ENCODE measurements at regions not wholly inside any gene's neighbourhood (a gene's known extent, or its start where the extent isn't known, plus 50 kb on each side); places are given as distances from the start of the nearest gene placed in this dataset.

GRCh38 chr5:17365811-17366138 lies 132.3 kb upstream of the TAF11L2 start:
- POLR2A ChIA-PET (ENCODE audit: low non-redundant PET), result no interaction called here
- no TSS peak for BruUV-seq (replicated peaks)
- no peaks in the 10 kb centered on the region for H3K9me3 ChIP-seq (ENCODE audit: low read depth, low read length, poor library complexity, severe bottlenecking)
- intact Hi-C loops (cut with micrococcal nuclease; ENCODE audit: unreplicated experiment), result no loop called here
- TF ChIP-seq EZH2 (IDR thresholded peaks at IDR 0.05; ENCODE audit: borderline replicate concordance, low read depth, low read length, poor library complexity, severe bottlenecking), result no peak
- TF ChIP-seq, protein P1, sequence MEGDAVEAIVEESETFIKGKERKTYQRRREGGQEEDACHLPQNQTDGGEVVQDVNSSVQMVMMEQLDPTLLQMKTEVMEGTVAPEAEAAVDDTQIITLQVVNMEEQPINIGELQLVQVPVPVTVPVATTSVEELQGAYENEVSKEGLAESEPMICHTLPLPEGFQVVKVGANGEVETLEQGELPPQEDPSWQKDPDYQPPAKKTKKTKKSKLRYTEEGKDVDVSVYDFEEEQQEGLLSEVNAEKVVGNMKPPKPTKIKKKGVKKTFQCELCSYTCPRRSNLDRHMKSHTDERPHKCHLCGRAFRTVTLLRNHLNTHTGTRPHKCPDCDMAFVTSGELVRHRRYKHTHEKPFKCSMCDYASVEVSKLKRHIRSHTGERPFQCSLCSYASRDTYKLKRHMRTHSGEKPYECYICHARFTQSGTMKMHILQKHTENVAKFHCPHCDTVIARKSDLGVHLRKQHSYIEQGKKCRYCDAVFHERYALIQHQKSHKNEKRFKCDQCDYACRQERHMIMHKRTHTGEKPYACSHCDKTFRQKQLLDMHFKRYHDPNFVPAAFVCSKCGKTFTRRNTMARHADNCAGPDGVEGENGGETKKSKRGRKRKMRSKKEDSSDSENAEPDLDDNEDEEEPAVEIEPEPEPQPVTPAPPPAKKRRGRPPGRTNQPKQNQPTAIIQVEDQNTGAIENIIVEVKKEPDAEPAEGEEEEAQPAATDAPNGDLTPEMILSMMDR (conservative IDR thresholded peaks at IDR 0.05; ENCODE audit: low read depth, low read length), result no peak
- no peaks in the 10 kb centered on the region for H3K27me3 ChIP-seq (replicated peaks; ENCODE audit: insufficient read depth, low read depth, low read length, poor library complexity)
- DNase-seq (ENCODE audit: low spot score), result no peak
- no peaks in the 10 kb centered on the region for H3K36me3 ChIP-seq (ENCODE audit: insufficient read depth, low read length, poor library complexity, severe bottlenecking)
- no peak overlapping the region for H3K4me3 ChIP-seq (ENCODE audit: low read depth, low read length, poor library complexity, severe bottlenecking)
- H3K27ac ChIP-seq (ENCODE audit: low read depth, low read length, poor library complexity, severe bottlenecking), result no peak overlapping the region
- H3K4me1 ChIP-seq (ENCODE audit: insufficient read depth, low read length, poor library complexity, severe bottlenecking), result peaks cover 12% of the 10 kb centered on the region
- CTCF ChIA-PET, result no interaction called here

GRCh38 chr5:17367256-17367840 lies 130.7 kb upstream of the TAF11L2 start:
- DNase-seq (ENCODE audit: low spot score), result no peak
- Histone ChIP-seq H3K27ac (ENCODE audit: low read depth, low read length, poor library complexity, severe bottlenecking) (no peak overlapping the region), H3K36me3 (ENCODE audit: insufficient read depth, low read length, poor library complexity, severe bottlenecking) (no peaks in the 10 kb centered on the region), H3K9me3 (ENCODE audit: low read depth, low read length, poor library complexity, severe bottlenecking) (no peaks in the 10 kb centered on the region), H3K4me3 (ENCODE audit: low read depth, low read length, poor library complexity, severe bottlenecking) (no peak overlapping the region), H3K27me3 (replicated peaks; ENCODE audit: insufficient read depth, low read depth, low read length, poor library complexity) (no peaks in the 10 kb centered on the region), H3K4me1 (ENCODE audit: insufficient read depth, low read length, poor library complexity, severe bottlenecking) (peaks cover 12% of the 10 kb centered on the region)
- ChIA-PET POLR2A (ENCODE audit: low non-redundant PET) (no interaction called here), CTCF (no interaction called here)
- no TSS peak for BruUV-seq (replicated peaks)
- no peak for TF ChIP-seq EZH2 (IDR thresholded peaks at IDR 0.05; ENCODE audit: borderline replicate concordance, low read depth, low read length, poor library complexity, severe bottlenecking)
- TF ChIP-seq, protein P1 (conservative IDR thresholded peaks at IDR 0.05; ENCODE audit: low read depth, low read length), result no peak
- intact Hi-C loops (cut with micrococcal nuclease; ENCODE audit: unreplicated experiment), result no loop called here

GRCh38 chr5:17370651-17371050 lies 127.4 kb upstream of the TAF11L2 start:
- Histone ChIP-seq H3K9me3 (ENCODE audit: low read depth, low read length, poor library complexity, severe bottlenecking) (no peaks in the 10 kb centered on the region), H3K27ac (ENCODE audit: low read depth, low read length, poor library complexity, severe bottlenecking) (no peak overlapping the region), H3K36me3 (ENCODE audit: insufficient read depth, low read length, poor library complexity, severe bottlenecking) (no peaks in the 10 kb centered on the region), H3K4me3 (ENCODE audit: low read depth, low read length, poor library complexity, severe bottlenecking) (no peak overlapping the region), H3K4me1 (ENCODE audit: insufficient read depth, low read length, poor library complexity, severe bottlenecking) (peaks cover 10% of the 10 kb centered on the region), H3K27me3 (replicated peaks; ENCODE audit: insufficient read depth, low read depth, low read length, poor library complexity) (no peaks in the 10 kb centered on the region)
- CTCF ChIA-PET, result no interaction called here
- intact Hi-C loops (cut with micrococcal nuclease; ENCODE audit: unreplicated experiment), result no loop called here
- TF ChIP-seq, protein P1 (conservative IDR thresholded peaks at IDR 0.05; ENCODE audit: low read depth, low read length), result no peak
- no TSS peak for BruUV-seq (replicated peaks)
- POLR2A ChIA-PET (ENCODE audit: low non-redundant PET), result no interaction called here
- DNase-seq (ENCODE audit: low spot score), result no peak
